Gastrocnemius medialis (tissue), 4 donors: ENCODE measurements at regions not wholly inside any gene's neighbourhood (a gene's known extent, or its start where the extent isn't known, plus 50 kb on each side); places are given as distances from the start of the nearest gene placed in this dataset.

ENCODE experiments used
- CTCF ChIP-seq, 5 experiments: fragments of 450-650 bp in 3 of 5; fragments of 200-600 bp in 2 of 5; sonication (generic) in 2 of 5; IDR thresholded peaks in 4 of 5; conservative IDR thresholded peaks in 1 of 5; 1 replicate in 4 of 5; 2 replicates in 1 of 5; pipeline ENCODE4 v1.5.1; 2016 to 2019; ENCODE audit warnings: antibody characterized with exemption in 5 of 5, mild to moderate bottlenecking in 3 of 5, moderate library complexity in 3 of 5
- POLR2A ChIP-seq, 2 donors: fragments of 450-650 bp; IDR thresholded peaks; one replicate each; pipeline ENCODE4 v1.6.1; 2017; ENCODE audit warnings: antibody characterized with exemption in 2 of 2, mild to moderate bottlenecking in 2 of 2, moderate library complexity in 2 of 2

GRCh38 chr6:90917376-90917775 is 330.5 kb upstream of the MAP3K7 start:
- TF ChIP-seq CTCF (IDR thresholded peaks at IDR 0.05 in 4 of 5, conservative IDR thresholded peaks at IDR 0.05 in 1 of 5), result no peak
- TF ChIP-seq POLR2A (IDR thresholded peaks at IDR 0.05), result no peak
